ENCODE measurements at regions not wholly inside any gene's neighbourhood (a gene's known extent, or its start where the extent isn't known, plus 50 kb on each side); places are given as distances from the start of the nearest gene placed in this dataset.

GRCh38 chr1:106564192-106564591, 492.3 kb upstream of the PRMT6 start:
- TF ChIP-seq CTCF (IDR thresholded peaks at IDR 0.05; ENCODE audit: low read length) (no peak), EZH2 (optimal IDR thresholded peaks at IDR 0.05; ENCODE audit: low read depth, low read length) (no peak), EZH2phosphoT487 (IDR thresholded peaks at IDR 0.05; ENCODE audit: low read length) (no peak)

Measured in MM.1S (cell line).